GM23338 (cell line): ENCODE measurements at regions not wholly inside any gene's neighbourhood (a gene's known extent, or its start where the extent isn't known, plus 50 kb on each side); places are given as distances from the start of the nearest gene placed in this dataset.

Experiments
- ATAC-seq: fragments of 200-7000 bp; cut with Tn5 transposase; 3 replicates; pipeline ENCODE4 v1.9.1; 2020
- DNase-seq: peaks from one replicate; pipeline ENCODE4 v3.0.0-alpha.2; 2015; ENCODE audit warnings: low spot score
- H2AFZ ChIP-seq: fragments of 200-600 bp; sonication (generic); 2 replicates; pipeline ENCODE4 v1.8.0; 2016; ENCODE audit warnings: antibody characterized with exemption, mild to moderate bottlenecking, moderate library complexity
- H3F3A ChIP-seq: fragments of 200-600 bp; sonication (generic); replicated peaks from 2 replicates; pipeline ENCODE4 v1.8.0; 2017; ENCODE audit warnings: antibody characterized with exemption, mixed run types, low read depth
- H3K27ac ChIP-seq: fragments of 200-600 bp; sonication (generic); 2 replicates; pipeline ENCODE4 v1.6.1; 2016; ENCODE audit warnings: low read depth
- H3K27me3 ChIP-seq: fragments of 200-600 bp; sonication (generic); 2 replicates; pipeline ENCODE4 v1.8.0; 2016; ENCODE audit warnings: mild to moderate bottlenecking, mixed run types, moderate library complexity; ENCODE audit not compliant: insufficient read depth
- H3K36me3 ChIP-seq: fragments of 200-600 bp; sonication (generic); 2 replicates; pipeline ENCODE4 v1.8.0; 2016; ENCODE audit warnings: mild to moderate bottlenecking; ENCODE audit not compliant: insufficient read depth
- H3K4me1 ChIP-seq: fragments of 200-600 bp; sonication (generic); 2 replicates; pipeline ENCODE4 v1.8.0; 2016; ENCODE audit warnings: mild to moderate bottlenecking, moderate library complexity; ENCODE audit not compliant: insufficient read depth
- H3K4me2 ChIP-seq: fragments of 200-600 bp; sonication (generic); 2 replicates; pipeline ENCODE4 v1.7.1; 2017; ENCODE audit warnings: mixed run types
- H3K4me3 ChIP-seq: fragments of 200-600 bp; sonication (generic); 2 replicates; pipeline ENCODE4 v1.6.1; 2016; ENCODE audit warnings: mixed run types
- H3K79me2 ChIP-seq: fragments of 200-600 bp; sonication (generic); replicated peaks from 2 replicates; pipeline ENCODE4 v1.8.0; 2017; ENCODE audit warnings: mild to moderate bottlenecking; ENCODE audit not compliant: insufficient read depth
- H3K9me2 ChIP-seq: fragments of 200-600 bp; sonication (generic); 2 replicates; pipeline ENCODE4 v1.8.0; 2017; ENCODE audit not compliant: insufficient read depth
- H4K20me1 ChIP-seq: fragments of 200-600 bp; sonication (generic); replicated peaks from 2 replicates; pipeline ENCODE4 v1.8.0; 2017; ENCODE audit warnings: mild to moderate bottlenecking; ENCODE audit not compliant: insufficient read depth
- H3K27ac Mint-ChIP-seq: 2 replicates; pipeline ENCODE4 v1.8.0; 2020; ENCODE audit warnings: inconsistent platforms, mild to moderate bottlenecking, moderate library complexity, mixed read lengths
- H3K27me3 Mint-ChIP-seq: 3 replicates; pipeline ENCODE4 v1.8.0; 2022; ENCODE audit warnings: low read depth, mild to moderate bottlenecking, moderate library complexity, mixed read lengths, inconsistent platforms; ENCODE audit not compliant: insufficient read depth, poor library complexity
- H3K36me3 Mint-ChIP-seq: 3 replicates; pipeline ENCODE4 v1.8.0; 2021; ENCODE audit warnings: low read depth, mild to moderate bottlenecking, inconsistent platforms, moderate library complexity, mixed read lengths
- H3K4me1 Mint-ChIP-seq: 3 replicates; pipeline ENCODE4 v1.8.0; 2020; ENCODE audit warnings: mild to moderate bottlenecking, inconsistent platforms, mixed read lengths
- H3K4me3 Mint-ChIP-seq: 3 replicates; pipeline ENCODE4 v1.8.0; 2021; ENCODE audit warnings: moderate library complexity, mild to moderate bottlenecking, inconsistent platforms, mixed read lengths
- H3K9me3 Mint-ChIP-seq: 3 replicates; pipeline ENCODE4 v1.8.0; 2020; ENCODE audit warnings: moderate library complexity, mild to moderate bottlenecking, inconsistent platforms, mixed read lengths
- CREB1 ChIP-seq: fragments of 250-450 bp; sonication (Bioruptor Pico); IDR thresholded peaks from 2 replicates; pipeline ENCODE4 v1.5.0; 2020; ENCODE audit warnings: low read depth, mild to moderate bottlenecking, moderate library complexity
- ETS1 ChIP-seq: IDR thresholded peaks from 2 replicates; pipeline ENCODE4 v1.6.1; 2016; ENCODE audit warnings: antibody characterized with exemption
- EZH2 ChIP-seq: fragments of 200-600 bp; sonication (generic); IDR thresholded peaks from one replicate; pipeline ENCODE4 v1.8.0; 2017; ENCODE audit warnings: antibody characterized with exemption, mild to moderate bottlenecking, low read depth; ENCODE audit not compliant: unreplicated experiment
- EZH2phosphoT487 ChIP-seq: fragments of 200-600 bp; sonication (generic); IDR thresholded peaks from one replicate; pipeline ENCODE4 v1.8.1; 2018; ENCODE audit warnings: antibody characterized with exemption; ENCODE audit not compliant: unreplicated experiment
- JUNB ChIP-seq: IDR thresholded peaks from one replicate; pipeline ENCODE4 v1.6.1; 2016; ENCODE audit warnings: antibody characterized with exemption; ENCODE audit not compliant: unreplicated experiment
- NANOG ChIP-seq: IDR thresholded peaks from 2 replicates; pipeline ENCODE4 v1.6.1; 2016; ENCODE audit warnings: antibody characterized with exemption, borderline replicate concordance
- POLR2AphosphoS5 ChIP-seq: IDR thresholded peaks from 2 replicates; pipeline ENCODE4 v1.6.1; 2016; ENCODE audit warnings: antibody characterized with exemption, low read depth
- STAT1 ChIP-seq: IDR thresholded peaks from one replicate; pipeline ENCODE4 v1.6.1; 2016; ENCODE audit warnings: antibody characterized with exemption; ENCODE audit not compliant: unreplicated experiment
- ZNF114 ChIP-seq: fragments of 250-450 bp; sonication (Bioruptor Pico); IDR thresholded peaks from 2 replicates; pipeline ENCODE4 v1.5.0; 2020; ENCODE audit warnings: mild to moderate bottlenecking, moderate library complexity
- ZNF331 ChIP-seq: fragments of 250-450 bp; sonication (Bioruptor Pico); IDR thresholded peaks from 2 replicates; pipeline ENCODE4 v1.5.0; 2020; ENCODE audit warnings: low read depth, mild to moderate bottlenecking, moderate library complexity
- ZNF462 ChIP-seq: fragments of 250-450 bp; sonication (Bioruptor Pico); IDR thresholded peaks from 2 replicates; pipeline ENCODE4 v1.5.0; 2020; ENCODE audit warnings: mild to moderate bottlenecking, moderate library complexity
- TF ChIP-seq, protein P1 (sequence below), 2 experiments: fragments of 200-600 bp in 1 of 2; sonication (generic) in 1 of 2; conservative IDR thresholded peaks; 2 replicates each; pipeline versions ENCODE4 v1.5.1 to v1.6.1; 2016 to 2017; ENCODE audit warnings: antibody characterized with exemption in 2 of 2, low read depth in 2 of 2, mild to moderate bottlenecking in 2 of 2, moderate library complexity in 1 of 2
- TF ChIP-seq, protein P2 (sequence below): IDR thresholded peaks from one replicate; pipeline ENCODE4 v1.6.1; 2018; ENCODE audit warnings: antibody characterized with exemption; ENCODE audit not compliant: unreplicated experiment

DNA sequence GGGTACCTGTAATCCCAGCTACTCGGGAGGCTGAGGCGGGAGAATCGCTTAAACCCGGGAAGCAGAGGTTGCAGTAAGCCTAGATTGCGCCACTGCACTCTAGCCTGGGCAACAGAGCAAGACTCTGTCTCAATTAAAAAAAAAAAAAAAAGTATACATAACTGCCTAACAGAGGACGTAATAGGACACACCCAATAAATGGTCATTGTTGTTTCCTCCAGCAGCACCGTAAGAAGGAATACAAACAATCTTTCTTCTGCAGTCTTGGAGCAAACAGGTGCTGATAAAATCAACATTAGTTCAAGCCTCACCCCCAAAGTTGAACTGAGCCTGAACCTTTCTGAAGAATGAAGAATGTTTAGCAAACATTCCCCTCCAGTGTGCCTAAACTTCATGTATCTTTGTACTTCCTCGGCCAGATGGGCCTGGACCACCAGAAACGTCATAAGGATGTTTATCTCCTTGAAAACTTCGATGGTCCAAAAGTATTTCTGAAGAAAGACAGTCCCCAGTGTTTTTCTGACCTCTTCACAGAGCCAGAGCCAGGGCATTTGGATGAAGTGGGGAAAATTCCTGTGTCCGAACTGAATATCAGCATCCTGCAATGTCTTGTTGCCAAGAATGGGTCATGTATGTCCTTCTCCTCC is 136.8 kb upstream of the F3 start:
- no peak for ATAC-seq
- Histone ChIP-seq H3K27ac (no peak overlapping the region), H3K9me2 (peaks cover 18% of the 10 kb centered on the region), H2AFZ (no peak overlapping the region), H3K4me1 (peaks cover 10% of the 10 kb centered on the region; the same call in 1 of the 2 replicates), H3F3A (no peaks in the 10 kb centered on the region), H4K20me1 (no peaks in the 10 kb centered on the region), H3K79me2 (no peaks in the 10 kb centered on the region), H3K4me2 (no peak overlapping the region), H3K36me3 (no peaks in the 10 kb centered on the region), H3K4me3 (no peak overlapping the region), H3K27me3 (no peaks in the 10 kb centered on the region)
- Mint-ChIP-seq H3K27ac (no peak overlapping the region), H3K4me3 (no peak overlapping the region), H3K9me3 (no peaks in the 10 kb centered on the region; the same call in 2 of the 3 replicates), H3K36me3 (peaks cover 3% of the 10 kb centered on the region; the same call in 2 of the 3 replicates), H3K4me1 (peaks cover 13% of the 10 kb centered on the region), H3K27me3 (peaks cover 3% of the 10 kb centered on the region)
- DNase-seq = no peak
- TF ChIP-seq EZH2phosphoT487 (no peak), NANOG (no peak), STAT1 (no peak), ZNF331 (CRISPR knock-in tag) (no peak), ZNF462 (no peak), EZH2 (no peak), ZNF114 (no peak), POLR2AphosphoS5 (no peak), JUNB (no peak), ETS1 (no peak), CREB1 (CRISPR knock-in tag) (no peak)
- TF ChIP-seq, protein P1, sequence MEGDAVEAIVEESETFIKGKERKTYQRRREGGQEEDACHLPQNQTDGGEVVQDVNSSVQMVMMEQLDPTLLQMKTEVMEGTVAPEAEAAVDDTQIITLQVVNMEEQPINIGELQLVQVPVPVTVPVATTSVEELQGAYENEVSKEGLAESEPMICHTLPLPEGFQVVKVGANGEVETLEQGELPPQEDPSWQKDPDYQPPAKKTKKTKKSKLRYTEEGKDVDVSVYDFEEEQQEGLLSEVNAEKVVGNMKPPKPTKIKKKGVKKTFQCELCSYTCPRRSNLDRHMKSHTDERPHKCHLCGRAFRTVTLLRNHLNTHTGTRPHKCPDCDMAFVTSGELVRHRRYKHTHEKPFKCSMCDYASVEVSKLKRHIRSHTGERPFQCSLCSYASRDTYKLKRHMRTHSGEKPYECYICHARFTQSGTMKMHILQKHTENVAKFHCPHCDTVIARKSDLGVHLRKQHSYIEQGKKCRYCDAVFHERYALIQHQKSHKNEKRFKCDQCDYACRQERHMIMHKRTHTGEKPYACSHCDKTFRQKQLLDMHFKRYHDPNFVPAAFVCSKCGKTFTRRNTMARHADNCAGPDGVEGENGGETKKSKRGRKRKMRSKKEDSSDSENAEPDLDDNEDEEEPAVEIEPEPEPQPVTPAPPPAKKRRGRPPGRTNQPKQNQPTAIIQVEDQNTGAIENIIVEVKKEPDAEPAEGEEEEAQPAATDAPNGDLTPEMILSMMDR (conservative IDR thresholded peaks at IDR 0.05; ENCODE audit: low read depth in 2 of 2) = no peak
- TF ChIP-seq, protein P2, sequence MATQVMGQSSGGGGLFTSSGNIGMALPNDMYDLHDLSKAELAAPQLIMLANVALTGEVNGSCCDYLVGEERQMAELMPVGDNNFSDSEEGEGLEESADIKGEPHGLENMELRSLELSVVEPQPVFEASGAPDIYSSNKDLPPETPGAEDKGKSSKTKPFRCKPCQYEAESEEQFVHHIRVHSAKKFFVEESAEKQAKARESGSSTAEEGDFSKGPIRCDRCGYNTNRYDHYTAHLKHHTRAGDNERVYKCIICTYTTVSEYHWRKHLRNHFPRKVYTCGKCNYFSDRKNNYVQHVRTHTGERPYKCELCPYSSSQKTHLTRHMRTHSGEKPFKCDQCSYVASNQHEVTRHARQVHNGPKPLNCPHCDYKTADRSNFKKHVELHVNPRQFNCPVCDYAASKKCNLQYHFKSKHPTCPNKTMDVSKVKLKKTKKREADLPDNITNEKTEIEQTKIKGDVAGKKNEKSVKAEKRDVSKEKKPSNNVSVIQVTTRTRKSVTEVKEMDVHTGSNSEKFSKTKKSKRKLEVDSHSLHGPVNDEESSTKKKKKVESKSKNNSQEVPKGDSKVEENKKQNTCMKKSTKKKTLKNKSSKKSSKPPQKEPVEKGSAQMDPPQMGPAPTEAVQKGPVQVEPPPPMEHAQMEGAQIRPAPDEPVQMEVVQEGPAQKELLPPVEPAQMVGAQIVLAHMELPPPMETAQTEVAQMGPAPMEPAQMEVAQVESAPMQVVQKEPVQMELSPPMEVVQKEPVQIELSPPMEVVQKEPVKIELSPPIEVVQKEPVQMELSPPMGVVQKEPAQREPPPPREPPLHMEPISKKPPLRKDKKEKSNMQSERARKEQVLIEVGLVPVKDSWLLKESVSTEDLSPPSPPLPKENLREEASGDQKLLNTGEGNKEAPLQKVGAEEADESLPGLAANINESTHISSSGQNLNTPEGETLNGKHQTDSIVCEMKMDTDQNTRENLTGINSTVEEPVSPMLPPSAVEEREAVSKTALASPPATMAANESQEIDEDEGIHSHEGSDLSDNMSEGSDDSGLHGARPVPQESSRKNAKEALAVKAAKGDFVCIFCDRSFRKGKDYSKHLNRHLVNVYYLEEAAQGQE = no peak
